AG10803 (cell line): ENCODE measurements at regions not wholly inside any gene's neighbourhood (a gene's known extent, or its start where the extent isn't known, plus 50 kb on each side); places are given as distances from the start of the nearest gene placed in this dataset.

ENCODE experiments used
- DNase-seq: peaks from one replicate; pipeline ENCODE4 v3.0.0; 2010; ENCODE audit warnings: low read depth
- H3K4me3 ChIP-seq: 2 replicates; pipeline ENCODE4 v1.5.1; 2011; ENCODE audit warnings: mild to moderate bottlenecking, low read length, control low read depth
- TF ChIP-seq, protein P1 (sequence below): conservative IDR thresholded peaks from 2 replicates; pipeline ENCODE4 v1.5.1; 2011; ENCODE audit warnings: mild to moderate bottlenecking, low read length, control low read depth, inconsistent platforms

GRCh38 chr7:88452646-88453045 is 146.0 kb upstream of the STEAP4 start:
- DNase-seq: no peak
- TF ChIP-seq, protein P1, sequence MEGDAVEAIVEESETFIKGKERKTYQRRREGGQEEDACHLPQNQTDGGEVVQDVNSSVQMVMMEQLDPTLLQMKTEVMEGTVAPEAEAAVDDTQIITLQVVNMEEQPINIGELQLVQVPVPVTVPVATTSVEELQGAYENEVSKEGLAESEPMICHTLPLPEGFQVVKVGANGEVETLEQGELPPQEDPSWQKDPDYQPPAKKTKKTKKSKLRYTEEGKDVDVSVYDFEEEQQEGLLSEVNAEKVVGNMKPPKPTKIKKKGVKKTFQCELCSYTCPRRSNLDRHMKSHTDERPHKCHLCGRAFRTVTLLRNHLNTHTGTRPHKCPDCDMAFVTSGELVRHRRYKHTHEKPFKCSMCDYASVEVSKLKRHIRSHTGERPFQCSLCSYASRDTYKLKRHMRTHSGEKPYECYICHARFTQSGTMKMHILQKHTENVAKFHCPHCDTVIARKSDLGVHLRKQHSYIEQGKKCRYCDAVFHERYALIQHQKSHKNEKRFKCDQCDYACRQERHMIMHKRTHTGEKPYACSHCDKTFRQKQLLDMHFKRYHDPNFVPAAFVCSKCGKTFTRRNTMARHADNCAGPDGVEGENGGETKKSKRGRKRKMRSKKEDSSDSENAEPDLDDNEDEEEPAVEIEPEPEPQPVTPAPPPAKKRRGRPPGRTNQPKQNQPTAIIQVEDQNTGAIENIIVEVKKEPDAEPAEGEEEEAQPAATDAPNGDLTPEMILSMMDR: no peak
- no peak overlapping the region for H3K4me3 ChIP-seq

GRCh38 chr7:88450874-88451273 is 144.2 kb upstream of the STEAP4 start:
- no peak overlapping the region for H3K4me3 ChIP-seq
- DNase-seq: no peak
- TF ChIP-seq, protein P1: no peak

- H3K4me3 ChIP-seq: no peak overlapping the region
- TF ChIP-seq, protein P1: no peak
- no peak for DNase-seq
These were observed 142.7 kb upstream of the STEAP4 start for GRCh38 chr7:88449410-88449809.

DNA sequence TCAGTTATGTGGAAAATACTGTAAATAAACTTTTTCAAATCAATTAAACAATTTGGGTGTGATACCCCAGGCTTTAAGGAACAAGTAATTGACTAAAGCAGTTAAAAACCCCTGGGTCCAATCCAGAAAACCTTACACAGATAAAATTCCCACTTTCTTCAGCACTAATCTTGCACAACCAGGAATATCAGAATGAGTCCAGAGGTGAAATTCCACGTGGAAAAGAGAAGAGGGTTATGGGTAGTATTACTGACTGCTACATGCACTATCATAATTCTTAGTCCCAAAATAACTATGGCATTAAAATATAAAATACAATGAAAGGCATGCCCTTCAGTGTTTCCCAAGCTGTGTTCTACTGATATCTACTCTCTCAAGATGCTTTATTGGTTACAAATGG is 135.7 kb upstream of the STEAP4 start:
- DNase-seq: no peak
- H3K4me3 ChIP-seq: no peak overlapping the region
- TF ChIP-seq, protein P1: no peak

- TF ChIP-seq, protein P1: no peak
- H3K4me3 ChIP-seq: no peak overlapping the region
- DNase-seq: no peak
These were observed 130.4 kb upstream of the STEAP4 start for GRCh38 chr7:88437132-88437531.

- no peak for DNase-seq
- no peak overlapping the region for H3K4me3 ChIP-seq
- TF ChIP-seq, protein P1: no peak
These were observed 125.6 kb upstream of the STEAP4 start for GRCh38 chr7:88432301-88432700.

DNA sequence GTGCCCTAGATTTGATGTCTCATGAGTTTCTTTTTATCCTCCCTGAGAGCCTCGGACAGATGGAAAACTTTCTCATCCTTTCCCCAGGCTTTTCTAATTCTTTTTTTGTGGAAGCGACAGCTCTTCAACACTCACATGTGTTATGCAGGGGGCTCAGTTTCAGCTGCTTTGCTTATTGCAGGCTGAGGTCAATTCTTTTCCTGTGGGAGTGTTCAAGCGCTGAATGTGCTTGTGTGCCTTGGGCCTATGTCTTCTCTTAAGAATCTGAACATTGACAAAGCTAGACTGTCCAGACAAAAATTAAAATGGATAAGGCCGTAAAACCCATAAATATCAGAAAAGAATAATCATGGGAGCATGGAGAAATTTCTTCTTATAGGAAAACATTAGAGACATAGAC is 125.2 kb upstream of the STEAP4 start:
- TF ChIP-seq, protein P1: no peak
- H3K4me3 ChIP-seq: no peak overlapping the region
- no peak for DNase-seq
